Colonic mucosa (tissue), 4 donors: ENCODE measurements at regions not wholly inside any gene's neighbourhood (a gene's known extent, or its start where the extent isn't known, plus 50 kb on each side); places are given as distances from the start of the nearest gene placed in this dataset.
A peak's percentile ranks its signal among the peaks of the same experiment; 100 is the strongest.

Experiments used
- DNase-seq: peaks from one replicate; pipeline ENCODE4 v3.0.0-alpha.2; 2020
- H3K27ac ChIP-seq: fragments of 200-600 bp; one replicate; pipeline ENCODE4 v1.8.0; 2021
- H3K27me3 ChIP-seq: fragments of 200-600 bp; one replicate; pipeline ENCODE4 v1.8.0; 2021
- H3K36me3 ChIP-seq: fragments of 200-600 bp; one replicate; pipeline ENCODE4 v1.8.0; 2021
- H3K4me1 ChIP-seq: fragments of 200-600 bp; one replicate; pipeline ENCODE4 v1.8.0; 2021; ENCODE audit warnings: mild to moderate bottlenecking
- H3K4me3 ChIP-seq: fragments of 200-600 bp; one replicate; pipeline ENCODE4 v1.8.0; 2021
- H3K9ac ChIP-seq, 2 donors: one replicate each; pipeline ENCODE4 v1.7.0; 2013; ENCODE audit warnings: control low read depth in 2 of 2, low read depth in 2 of 2, low read length in 2 of 2
- H3K9me3 ChIP-seq: fragments of 200-600 bp; one replicate; pipeline ENCODE4 v1.8.0; 2021
- CTCF ChIP-seq: fragments of 200-600 bp; IDR thresholded peaks from one replicate; pipeline ENCODE4 v1.8.0; 2022; ENCODE audit warnings: antibody characterized with exemption, mild to moderate bottlenecking
- intact Hi-C: fragments of 100-400 bp; cut with DNase I; formaldehyde crosslinking; loops from one replicate; pipeline ENCODE4 v1.14.1; 2022
- donor health status: healthy.
- donor health status: DM: no; HTN: no; CAD: no.
- donor health status: DM: no; HTN: no; CAD: no.

- no peak for TF ChIP-seq CTCF
Observed at GRCh38 chr6:92752114-92752513, 667.2 kb downstream of the EPHA7 start.

GRCh38 chr6:92748131-92748530, 671.2 kb downstream of the EPHA7 start:
- Histone ChIP-seq H3K27me3 (no peaks in the 10 kb centered on the region), H3K27ac (no peak overlapping the region), H3K36me3 (no peaks in the 10 kb centered on the region), H3K9me3 (no peaks in the 10 kb centered on the region), H3K4me3 (no peak overlapping the region), H3K9ac (no peak overlapping the region), H3K4me1 (no peaks in the 10 kb centered on the region)
- TF ChIP-seq CTCF, result no peak
- DNase-seq, result no peak
- intact Hi-C loops, result no loop called here

More at GRCh38 chr6:92752114-92752513, 667.2 kb downstream of the EPHA7 start:
- no peaks in the 10 kb centered on the region for H3K27me3 ChIP-seq
- no peak overlapping the region for H3K4me3 ChIP-seq
- DNase-seq, result no peak
- no peak overlapping the region for H3K27ac ChIP-seq
- no peaks in the 10 kb centered on the region for H3K9me3 ChIP-seq
- intact Hi-C loops, result no loop called here
- H3K36me3 ChIP-seq, result no peaks in the 10 kb centered on the region
- no peaks in the 10 kb centered on the region for H3K4me1 ChIP-seq
- no peak overlapping the region for H3K9ac ChIP-seq

GRCh38 chr6:92737983-92738382, 681.4 kb downstream of the EPHA7 start:
- DNase-seq, result no peak
- no peak overlapping the region for H3K4me3 ChIP-seq
- no peaks in the 10 kb centered on the region for H3K9me3 ChIP-seq
- no peaks in the 10 kb centered on the region for H3K36me3 ChIP-seq
- TF ChIP-seq CTCF, result no peak
- H3K27me3 ChIP-seq, result no peaks in the 10 kb centered on the region
- intact Hi-C loops, result no loop called here
- no peak overlapping the region for H3K27ac ChIP-seq
- H3K4me1 ChIP-seq, result no peaks in the 10 kb centered on the region
- no peak overlapping the region for H3K9ac ChIP-seq

GRCh38 chr6:92723390-92723931, 695.9 kb downstream of the EPHA7 start:
- no peak overlapping the region for H3K27ac ChIP-seq
- peak; percentile 17 for DNase-seq
- intact Hi-C loops, result no loop called here
- no peaks in the 10 kb centered on the region for H3K4me1 ChIP-seq
- H3K27me3 ChIP-seq, result no peaks in the 10 kb centered on the region
- no peaks in the 10 kb centered on the region for H3K9me3 ChIP-seq
- no peaks in the 10 kb centered on the region for H3K36me3 ChIP-seq
- TF ChIP-seq CTCF, result no peak
- no peak overlapping the region for H3K9ac ChIP-seq
- no peak overlapping the region for H3K4me3 ChIP-seq

- Histone ChIP-seq H3K27me3 (no peaks in the 10 kb centered on the region), H3K9ac (no peak overlapping the region), H3K36me3 (no peaks in the 10 kb centered on the region), H3K27ac (no peak overlapping the region), H3K4me1 (no peaks in the 10 kb centered on the region), H3K9me3 (no peaks in the 10 kb centered on the region), H3K4me3 (no peak overlapping the region)
- no peak for DNase-seq
- TF ChIP-seq CTCF, result no peak
- intact Hi-C loops, result no loop called here
Observed at GRCh38 chr6:92719773-92720172, 699.6 kb downstream of the EPHA7 start.
